ENCODE measurements at regions not wholly inside any gene's neighbourhood (a gene's known extent, or its start where the extent isn't known, plus 50 kb on each side); places are given as distances from the start of the nearest gene placed in this dataset.

DNA sequence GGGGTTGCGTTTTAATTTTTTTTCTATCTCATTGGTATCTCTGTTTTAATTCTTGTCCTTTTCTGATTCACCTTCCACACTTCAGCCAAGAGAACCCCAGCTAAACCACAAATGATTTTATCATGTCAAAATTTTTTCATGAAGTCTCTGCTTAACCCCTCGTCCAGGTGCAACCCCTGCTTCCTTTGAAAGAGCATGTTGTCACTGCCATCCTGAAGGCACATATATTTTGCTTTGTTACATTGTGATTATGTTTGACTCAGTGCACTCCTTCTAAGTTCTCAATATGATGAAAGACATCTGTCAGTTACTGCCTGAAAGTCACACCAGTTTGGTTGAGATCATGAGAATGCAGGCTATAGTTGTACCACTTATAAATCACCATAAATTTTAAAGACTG is 99.9 kb upstream of the FMR1 start:
- TF ChIP-seq GABPA (IDR thresholded peaks at IDR 0.05; ENCODE audit: low read depth) = no peak
- TF ChIP-seq, protein P1, sequence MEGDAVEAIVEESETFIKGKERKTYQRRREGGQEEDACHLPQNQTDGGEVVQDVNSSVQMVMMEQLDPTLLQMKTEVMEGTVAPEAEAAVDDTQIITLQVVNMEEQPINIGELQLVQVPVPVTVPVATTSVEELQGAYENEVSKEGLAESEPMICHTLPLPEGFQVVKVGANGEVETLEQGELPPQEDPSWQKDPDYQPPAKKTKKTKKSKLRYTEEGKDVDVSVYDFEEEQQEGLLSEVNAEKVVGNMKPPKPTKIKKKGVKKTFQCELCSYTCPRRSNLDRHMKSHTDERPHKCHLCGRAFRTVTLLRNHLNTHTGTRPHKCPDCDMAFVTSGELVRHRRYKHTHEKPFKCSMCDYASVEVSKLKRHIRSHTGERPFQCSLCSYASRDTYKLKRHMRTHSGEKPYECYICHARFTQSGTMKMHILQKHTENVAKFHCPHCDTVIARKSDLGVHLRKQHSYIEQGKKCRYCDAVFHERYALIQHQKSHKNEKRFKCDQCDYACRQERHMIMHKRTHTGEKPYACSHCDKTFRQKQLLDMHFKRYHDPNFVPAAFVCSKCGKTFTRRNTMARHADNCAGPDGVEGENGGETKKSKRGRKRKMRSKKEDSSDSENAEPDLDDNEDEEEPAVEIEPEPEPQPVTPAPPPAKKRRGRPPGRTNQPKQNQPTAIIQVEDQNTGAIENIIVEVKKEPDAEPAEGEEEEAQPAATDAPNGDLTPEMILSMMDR (IDR thresholded peaks at IDR 0.05; ENCODE audit: insufficient read depth, low read length) = no peak
- no peak for TF ChIP-seq POLR2AphosphoS5 (IDR thresholded peaks at IDR 0.05; ENCODE audit: low read depth)
- TF ChIP-seq, protein P2, sequence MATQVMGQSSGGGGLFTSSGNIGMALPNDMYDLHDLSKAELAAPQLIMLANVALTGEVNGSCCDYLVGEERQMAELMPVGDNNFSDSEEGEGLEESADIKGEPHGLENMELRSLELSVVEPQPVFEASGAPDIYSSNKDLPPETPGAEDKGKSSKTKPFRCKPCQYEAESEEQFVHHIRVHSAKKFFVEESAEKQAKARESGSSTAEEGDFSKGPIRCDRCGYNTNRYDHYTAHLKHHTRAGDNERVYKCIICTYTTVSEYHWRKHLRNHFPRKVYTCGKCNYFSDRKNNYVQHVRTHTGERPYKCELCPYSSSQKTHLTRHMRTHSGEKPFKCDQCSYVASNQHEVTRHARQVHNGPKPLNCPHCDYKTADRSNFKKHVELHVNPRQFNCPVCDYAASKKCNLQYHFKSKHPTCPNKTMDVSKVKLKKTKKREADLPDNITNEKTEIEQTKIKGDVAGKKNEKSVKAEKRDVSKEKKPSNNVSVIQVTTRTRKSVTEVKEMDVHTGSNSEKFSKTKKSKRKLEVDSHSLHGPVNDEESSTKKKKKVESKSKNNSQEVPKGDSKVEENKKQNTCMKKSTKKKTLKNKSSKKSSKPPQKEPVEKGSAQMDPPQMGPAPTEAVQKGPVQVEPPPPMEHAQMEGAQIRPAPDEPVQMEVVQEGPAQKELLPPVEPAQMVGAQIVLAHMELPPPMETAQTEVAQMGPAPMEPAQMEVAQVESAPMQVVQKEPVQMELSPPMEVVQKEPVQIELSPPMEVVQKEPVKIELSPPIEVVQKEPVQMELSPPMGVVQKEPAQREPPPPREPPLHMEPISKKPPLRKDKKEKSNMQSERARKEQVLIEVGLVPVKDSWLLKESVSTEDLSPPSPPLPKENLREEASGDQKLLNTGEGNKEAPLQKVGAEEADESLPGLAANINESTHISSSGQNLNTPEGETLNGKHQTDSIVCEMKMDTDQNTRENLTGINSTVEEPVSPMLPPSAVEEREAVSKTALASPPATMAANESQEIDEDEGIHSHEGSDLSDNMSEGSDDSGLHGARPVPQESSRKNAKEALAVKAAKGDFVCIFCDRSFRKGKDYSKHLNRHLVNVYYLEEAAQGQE (IDR thresholded peaks at IDR 0.05; ENCODE audit: insufficient replicate concordance, low read depth) = no peak
